ENCODE measurements at regions not wholly inside any gene's neighbourhood (a gene's known extent, or its start where the extent isn't known, plus 50 kb on each side); places are given as distances from the start of the nearest gene placed in this dataset.

DNA sequence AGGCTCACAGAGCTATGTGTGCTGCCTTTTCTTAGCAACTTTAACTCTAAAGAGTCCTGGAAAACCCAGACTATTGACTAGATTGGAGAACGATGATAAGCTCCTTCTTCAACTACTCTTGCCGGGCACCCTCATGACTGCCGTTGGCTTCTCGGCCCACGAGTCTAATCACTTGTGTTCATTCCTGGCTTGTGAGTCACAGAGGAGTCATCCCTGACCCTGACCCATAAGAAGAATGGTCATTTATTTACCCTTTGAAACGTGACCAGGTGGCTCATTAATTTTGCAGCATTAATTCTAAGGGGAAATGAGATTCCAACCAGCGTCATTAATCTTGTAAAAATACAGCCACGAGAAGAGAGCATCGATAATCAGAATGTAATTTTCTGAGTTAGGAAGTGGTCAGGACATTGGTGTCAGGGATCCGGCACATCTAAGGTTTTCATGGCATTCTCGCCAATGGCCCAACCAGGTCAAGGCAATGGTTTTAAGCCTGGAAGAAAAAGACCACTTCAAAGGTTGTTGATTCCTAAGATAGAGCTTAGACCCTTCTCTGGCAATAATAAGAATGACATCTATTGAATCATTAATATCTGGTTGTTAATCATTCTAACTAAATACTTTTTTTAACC is 183.6 kb upstream of the RUNX1 start:
- DNase-seq (ENCODE audit: low read depth, low spot score): no peak

GRCh38 chr21:35231090-35231489 is 182.0 kb upstream of the RUNX1 start:
- no peak for DNase-seq (ENCODE audit: low read depth, low spot score)

DNA sequence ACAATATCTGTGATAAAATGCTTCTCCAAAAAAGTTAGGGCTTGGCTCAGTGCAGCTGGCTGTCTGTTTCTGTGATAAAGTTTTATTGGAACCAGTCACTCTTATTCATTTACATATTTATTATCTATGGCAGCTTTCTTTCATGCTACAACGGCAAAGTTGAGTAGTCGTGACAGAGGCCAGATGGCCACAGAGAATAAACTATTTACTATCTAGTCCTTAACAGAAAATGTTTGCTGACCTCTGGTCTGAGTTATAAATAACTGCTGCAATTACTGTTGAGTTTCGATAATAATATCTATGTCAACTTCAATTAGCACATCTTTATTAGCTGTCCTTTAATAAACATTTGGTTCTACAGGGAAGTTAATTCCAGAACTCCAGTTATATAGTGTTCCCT is 180.2 kb upstream of the RUNX1 start:
- no peak for DNase-seq (ENCODE audit: low read depth, low spot score)

DNA sequence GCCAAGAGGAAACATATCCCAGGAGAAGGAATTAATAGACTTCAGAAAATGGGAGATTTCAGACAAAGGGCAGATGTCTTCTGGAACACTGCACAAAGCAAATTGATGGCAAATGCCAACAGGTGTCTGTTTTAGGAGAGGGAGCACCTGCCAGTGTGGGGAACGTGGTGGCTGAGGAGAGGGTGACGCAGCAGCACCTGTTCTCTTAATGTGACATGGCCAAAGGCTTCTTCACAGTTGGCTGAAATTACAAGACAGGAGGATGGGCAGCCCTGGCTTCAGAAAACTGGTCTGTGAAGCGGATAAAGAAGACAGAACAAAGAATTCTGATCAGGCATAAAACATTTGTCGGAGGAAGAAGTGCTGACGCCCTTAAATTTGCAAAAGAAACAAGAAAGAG is 178.7 kb upstream of the RUNX1 start:
- no peak for DNase-seq (ENCODE audit: low read depth, low spot score)

- DNase-seq (ENCODE audit: low read depth, low spot score): no peak
Measured at GRCh38 chr21:35226968-35227744, 178.1 kb upstream of the RUNX1 start.

DNA sequence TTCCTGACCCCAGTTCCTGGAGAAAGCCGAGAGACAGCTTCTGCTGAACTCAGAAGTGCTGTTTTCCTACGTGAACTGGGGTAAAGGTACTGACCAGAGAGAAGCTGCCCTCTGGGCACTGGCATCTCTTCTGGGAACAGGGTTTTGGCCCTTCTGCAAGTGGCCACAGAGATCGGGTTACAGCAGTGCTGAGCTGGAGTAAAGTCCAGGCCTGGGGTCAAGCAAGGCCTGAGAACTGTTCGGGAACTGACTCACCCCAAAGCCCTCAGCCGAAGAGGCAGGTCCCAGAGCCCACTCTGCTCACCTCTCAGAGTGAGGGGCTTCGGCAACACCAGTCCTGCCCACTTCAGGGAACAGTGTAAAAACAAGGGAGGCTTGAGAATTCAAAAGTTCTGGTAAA is 177.2 kb upstream of the RUNX1 start:
- no peak for DNase-seq (ENCODE audit: low read depth, low spot score)

- no peak for DNase-seq (ENCODE audit: low read depth, low spot score)
Measured at GRCh38 chr21:35225573-35225972, 176.5 kb upstream of the RUNX1 start.

- no peak for DNase-seq (ENCODE audit: low read depth, low spot score)
Measured at GRCh38 chr21:35223480-35224156, 174.5 kb upstream of the RUNX1 start.

- no peak for DNase-seq (ENCODE audit: low read depth, low spot score)
Measured at GRCh38 chr21:35222541-35222941, 173.4 kb upstream of the RUNX1 start.

DNA sequence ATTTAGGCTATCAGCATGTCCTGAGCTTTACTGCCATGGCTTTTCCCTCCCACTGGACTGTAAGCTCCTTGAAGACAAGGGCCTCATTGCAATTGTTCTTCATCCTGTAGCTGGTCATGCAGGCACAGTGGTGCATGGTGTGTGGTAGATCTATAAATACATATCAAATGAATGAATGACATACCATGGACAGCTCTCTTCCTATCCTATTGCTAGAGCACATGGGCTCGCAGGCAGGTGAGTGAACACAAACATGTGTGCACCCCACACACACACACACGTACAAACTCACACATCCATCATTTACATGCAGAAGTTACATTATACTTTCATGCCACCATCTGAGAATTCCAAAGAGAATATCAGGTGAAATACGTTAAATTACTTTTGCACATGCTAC is 172.9 kb upstream of the RUNX1 start:
- no peak for DNase-seq (ENCODE audit: low read depth, low spot score)

DNA sequence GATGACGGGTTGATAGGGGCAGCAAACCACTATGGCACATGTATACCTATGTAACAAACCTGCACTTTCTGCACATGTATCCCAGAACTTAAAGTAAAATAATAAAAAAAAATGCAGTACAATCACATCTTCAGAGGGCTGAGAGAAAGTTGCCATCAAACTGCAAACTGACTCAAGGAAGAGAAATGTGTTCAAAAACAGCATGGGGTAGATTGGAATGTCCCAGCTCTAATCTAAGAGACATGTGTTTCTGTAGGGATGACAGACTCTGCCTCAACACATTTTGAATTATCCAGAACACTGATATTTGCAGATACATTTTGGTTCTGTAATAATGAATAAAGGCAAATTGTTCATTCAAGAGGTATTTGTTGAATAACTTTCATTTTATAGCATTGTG is 171.2 kb upstream of the RUNX1 start:
- no peak for DNase-seq (ENCODE audit: low read depth, low spot score)

- no peak for DNase-seq (ENCODE audit: low read depth, low spot score)
Measured at GRCh38 chr21:35219719-35220118, 170.6 kb upstream of the RUNX1 start.

- DNase-seq (ENCODE audit: low read depth, low spot score): no peak
Measured at GRCh38 chr21:35219291-35219690, 170.2 kb upstream of the RUNX1 start.

- no peak for DNase-seq (ENCODE audit: low read depth, low spot score)
Measured at GRCh38 chr21:35217504-35218060, 168.5 kb upstream of the RUNX1 start.

GRCh38 chr21:35216996-35217395 is 167.9 kb upstream of the RUNX1 start:
- DNase-seq (ENCODE audit: low read depth, low spot score): no peak

DNA sequence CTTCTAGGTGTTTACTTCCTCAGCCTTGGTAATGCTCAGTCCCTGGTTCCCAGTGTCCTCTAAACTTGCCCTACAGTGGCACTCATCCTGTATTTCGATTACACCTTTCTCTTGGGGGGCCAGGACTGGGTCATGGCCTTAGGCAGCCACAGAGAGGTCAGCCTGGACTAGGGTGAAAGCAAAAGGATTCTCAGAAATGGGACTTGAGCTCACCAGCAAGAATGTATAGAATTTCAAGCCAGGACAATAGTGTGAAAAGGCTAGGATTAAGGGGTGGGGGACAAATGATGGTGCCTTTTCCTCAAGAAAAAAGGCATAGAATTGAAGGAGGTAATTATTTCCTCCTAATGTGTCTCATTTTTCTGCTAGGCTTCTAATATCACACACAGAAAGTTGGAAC is 166.8 kb upstream of the RUNX1 start:
- DNase-seq (ENCODE audit: low read depth, low spot score): no peak

- DNase-seq (ENCODE audit: low read depth, low spot score): no peak
Measured at GRCh38 chr21:35212393-35213127, 163.5 kb upstream of the RUNX1 start.

GRCh38 chr21:35211782-35212181 is 162.7 kb upstream of the RUNX1 start:
- DNase-seq (ENCODE audit: low read depth, low spot score): no peak

- DNase-seq (ENCODE audit: low read depth, low spot score): no peak
Measured at GRCh38 chr21:35210093-35210492, 161.0 kb upstream of the RUNX1 start.

DNA sequence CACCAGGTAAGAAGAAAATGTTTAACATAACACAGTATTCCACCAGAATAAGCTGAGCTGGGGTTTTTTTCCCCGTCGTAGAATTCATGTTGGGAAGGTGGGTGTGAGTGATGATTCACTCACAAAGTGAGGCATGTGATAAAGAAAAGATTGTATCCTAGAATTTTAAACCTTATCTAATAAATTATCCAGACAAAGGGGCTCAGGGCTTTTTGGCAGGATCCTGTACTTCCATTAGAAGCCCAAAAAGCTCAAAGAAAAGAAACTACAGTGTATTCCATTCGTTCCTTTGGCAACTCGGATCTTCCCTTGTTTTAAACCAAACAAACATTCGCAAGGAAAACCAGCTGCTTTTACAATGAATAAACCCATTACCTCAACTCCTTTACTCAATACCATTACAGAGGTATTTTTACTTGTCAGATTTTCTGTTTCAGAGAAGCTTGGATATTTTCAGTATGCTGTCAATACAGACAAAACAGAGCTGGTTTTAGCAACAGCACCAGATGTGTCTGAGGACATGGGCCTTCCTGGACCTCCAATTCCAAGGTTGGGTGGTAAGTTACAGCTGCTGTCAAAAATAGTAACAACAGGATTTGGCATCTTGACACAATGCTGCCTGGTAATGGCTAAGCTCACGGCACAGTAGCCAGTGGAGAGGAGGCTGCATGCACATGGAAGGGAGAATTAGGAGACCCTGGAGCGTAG is 159.9 kb upstream of the RUNX1 start:
- no peak for DNase-seq (ENCODE audit: low read depth, low spot score)

DNA sequence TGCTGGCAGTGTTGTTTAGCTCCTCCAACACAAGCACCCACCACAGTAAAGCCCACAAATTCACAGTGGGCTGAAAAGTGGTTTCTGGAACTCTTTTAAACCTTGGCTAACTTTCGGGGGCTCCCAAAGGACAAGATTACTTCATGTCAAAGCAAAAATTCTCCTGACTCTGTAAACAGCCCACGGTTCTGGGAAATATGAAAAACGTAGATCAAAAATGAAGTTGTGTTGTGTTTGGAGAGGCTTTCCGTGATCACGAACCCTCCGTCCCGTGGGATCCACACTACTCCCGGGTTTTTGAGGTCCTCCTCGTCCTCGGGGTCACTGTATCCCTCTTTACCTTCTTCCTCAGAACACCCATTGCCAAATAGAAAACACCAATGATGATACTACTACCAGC is 159.0 kb upstream of the RUNX1 start:
- no peak for DNase-seq (ENCODE audit: low read depth, low spot score)
